Stimulated activated CD4-positive, alpha-beta T cell treated with anti-CD3 and anti-CD28 coated beads, Interleukin-1b, Interleukin-23, amount 100 ng/mL, for 4 hours (primary cell): ENCODE measurements at regions not wholly inside any gene's neighbourhood (a gene's known extent, or its start where the extent isn't known, plus 50 kb on each side); places are given as distances from the start of the nearest gene placed in this dataset.
"Not testable (repeated sequence)": the region's sequence is repeated elsewhere in the genome, so short reads cannot be mapped to it uniquely, and the experiment has no call there.

Experiments
- DNase-seq, 2 donors: peaks; one replicate each; pipeline ENCODE4 v3.0.0-alpha.2; 2020; ENCODE audit warnings: low read depth in 2 of 2

GRCh38 chr11:79512706-79513469, 72.1 kb upstream of the TENM4 start:
- DNase-seq, result no peak

GRCh38 chr11:79510960-79511359, 70.1 kb upstream of the TENM4 start:
- DNase-seq, result no peak

GRCh38 chr11:79508461-79508860, 67.6 kb upstream of the TENM4 start:
- no peak for DNase-seq

GRCh38 chr11:79507706-79508105, 66.9 kb upstream of the TENM4 start:
- no peak for DNase-seq

- no peak for DNase-seq
Observed at GRCh38 chr11:79506734-79507344, 66.0 kb upstream of the TENM4 start.

- no peak for DNase-seq
Observed at GRCh38 chr11:79506124-79506523, 65.3 kb upstream of the TENM4 start.

GRCh38 chr11:79503028-79503427, 62.2 kb upstream of the TENM4 start:
- DNase-seq, result no peak

GRCh38 chr11:79501707-79502106, 60.9 kb upstream of the TENM4 start:
- no peak for DNase-seq

GRCh38 chr11:79499929-79500328, 59.1 kb upstream of the TENM4 start:
- not testable (repeated sequence) for DNase-seq

GRCh38 chr11:79498667-79499066, 57.8 kb upstream of the TENM4 start:
- DNase-seq, result no peak

- DNase-seq, result peak in 1 of 2 donors; percentile 23
Observed at GRCh38 chr11:79493555-79494171, 52.8 kb upstream of the TENM4 start.

GRCh38 chr11:79492008-79492407, 51.2 kb upstream of the TENM4 start:
- DNase-seq, result no peak
